GM12872 (cell line): ENCODE measurements at regions not wholly inside any gene's neighbourhood (a gene's known extent, or its start where the extent isn't known, plus 50 kb on each side); places are given as distances from the start of the nearest gene placed in this dataset.

Experiments used
- TF ChIP-seq, protein P1 (sequence below): IDR thresholded peaks from 3 replicates; pipeline ENCODE4 v1.5.1; 2011; ENCODE audit warnings: low read depth, mild to moderate bottlenecking, low read length, moderate library complexity; ENCODE audit not compliant: insufficient read depth

DNA sequence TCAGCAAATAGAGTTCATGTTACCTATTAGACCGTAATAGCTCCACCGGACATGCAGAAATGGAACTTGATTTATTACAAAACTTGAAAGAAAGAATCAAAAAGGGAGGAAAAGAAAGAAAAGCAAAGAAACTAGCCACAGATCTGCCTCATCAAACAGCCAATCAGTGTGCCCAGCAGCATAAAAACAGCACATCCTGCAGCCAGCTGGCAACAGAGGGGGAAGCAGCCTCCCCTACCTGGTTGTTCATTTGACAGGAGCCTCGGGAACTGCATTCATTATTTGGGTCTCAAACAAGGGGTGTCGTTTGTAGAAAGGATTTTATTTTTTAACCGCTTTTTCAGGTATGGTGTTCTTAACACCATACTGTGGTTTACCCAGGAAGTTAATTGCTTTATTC is 181.5 kb upstream of the TOPAZ1 start:
- TF ChIP-seq, protein P1, sequence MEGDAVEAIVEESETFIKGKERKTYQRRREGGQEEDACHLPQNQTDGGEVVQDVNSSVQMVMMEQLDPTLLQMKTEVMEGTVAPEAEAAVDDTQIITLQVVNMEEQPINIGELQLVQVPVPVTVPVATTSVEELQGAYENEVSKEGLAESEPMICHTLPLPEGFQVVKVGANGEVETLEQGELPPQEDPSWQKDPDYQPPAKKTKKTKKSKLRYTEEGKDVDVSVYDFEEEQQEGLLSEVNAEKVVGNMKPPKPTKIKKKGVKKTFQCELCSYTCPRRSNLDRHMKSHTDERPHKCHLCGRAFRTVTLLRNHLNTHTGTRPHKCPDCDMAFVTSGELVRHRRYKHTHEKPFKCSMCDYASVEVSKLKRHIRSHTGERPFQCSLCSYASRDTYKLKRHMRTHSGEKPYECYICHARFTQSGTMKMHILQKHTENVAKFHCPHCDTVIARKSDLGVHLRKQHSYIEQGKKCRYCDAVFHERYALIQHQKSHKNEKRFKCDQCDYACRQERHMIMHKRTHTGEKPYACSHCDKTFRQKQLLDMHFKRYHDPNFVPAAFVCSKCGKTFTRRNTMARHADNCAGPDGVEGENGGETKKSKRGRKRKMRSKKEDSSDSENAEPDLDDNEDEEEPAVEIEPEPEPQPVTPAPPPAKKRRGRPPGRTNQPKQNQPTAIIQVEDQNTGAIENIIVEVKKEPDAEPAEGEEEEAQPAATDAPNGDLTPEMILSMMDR, result no peak

DNA sequence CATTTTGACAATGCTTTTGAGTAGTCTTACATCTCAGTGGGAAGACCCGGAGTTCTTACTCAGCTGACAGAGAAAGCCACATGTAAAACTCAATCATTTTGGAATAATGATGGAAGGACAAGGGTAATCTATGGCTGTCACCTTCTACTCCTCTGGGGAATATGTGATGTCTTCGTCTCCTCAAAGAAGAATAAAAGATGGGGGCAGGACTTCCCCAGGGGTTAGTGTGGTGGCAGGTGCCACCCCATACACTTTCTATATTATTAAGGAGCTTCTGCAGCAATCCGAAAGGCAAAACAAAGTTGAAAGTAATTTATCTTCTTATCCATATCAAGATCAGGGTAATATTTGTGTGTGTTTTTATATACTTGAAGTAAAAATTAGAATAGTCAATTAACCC is 180.4 kb upstream of the TOPAZ1 start:
- TF ChIP-seq, protein P1, result no peak

DNA sequence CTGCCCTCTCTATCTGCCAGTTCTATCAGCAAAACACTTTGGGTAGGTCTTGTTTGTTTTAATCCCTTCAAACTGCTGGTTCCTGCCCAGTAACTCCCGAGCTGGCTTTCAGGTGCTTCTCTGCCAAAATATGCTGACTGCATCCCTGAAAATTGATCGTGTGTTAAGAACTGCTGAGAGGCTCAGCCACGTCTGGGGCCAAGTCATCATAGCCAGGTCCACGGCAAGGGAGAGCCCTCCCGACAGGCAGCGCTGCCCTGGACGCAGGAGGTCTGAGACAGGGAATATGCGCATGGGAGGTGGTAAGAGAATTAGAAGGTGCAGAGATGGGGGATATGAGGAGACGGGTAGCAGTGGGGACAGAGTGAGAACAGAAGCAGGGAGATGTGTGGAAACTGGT is 179.7 kb upstream of the TOPAZ1 start:
- TF ChIP-seq, protein P1, result no peak

DNA sequence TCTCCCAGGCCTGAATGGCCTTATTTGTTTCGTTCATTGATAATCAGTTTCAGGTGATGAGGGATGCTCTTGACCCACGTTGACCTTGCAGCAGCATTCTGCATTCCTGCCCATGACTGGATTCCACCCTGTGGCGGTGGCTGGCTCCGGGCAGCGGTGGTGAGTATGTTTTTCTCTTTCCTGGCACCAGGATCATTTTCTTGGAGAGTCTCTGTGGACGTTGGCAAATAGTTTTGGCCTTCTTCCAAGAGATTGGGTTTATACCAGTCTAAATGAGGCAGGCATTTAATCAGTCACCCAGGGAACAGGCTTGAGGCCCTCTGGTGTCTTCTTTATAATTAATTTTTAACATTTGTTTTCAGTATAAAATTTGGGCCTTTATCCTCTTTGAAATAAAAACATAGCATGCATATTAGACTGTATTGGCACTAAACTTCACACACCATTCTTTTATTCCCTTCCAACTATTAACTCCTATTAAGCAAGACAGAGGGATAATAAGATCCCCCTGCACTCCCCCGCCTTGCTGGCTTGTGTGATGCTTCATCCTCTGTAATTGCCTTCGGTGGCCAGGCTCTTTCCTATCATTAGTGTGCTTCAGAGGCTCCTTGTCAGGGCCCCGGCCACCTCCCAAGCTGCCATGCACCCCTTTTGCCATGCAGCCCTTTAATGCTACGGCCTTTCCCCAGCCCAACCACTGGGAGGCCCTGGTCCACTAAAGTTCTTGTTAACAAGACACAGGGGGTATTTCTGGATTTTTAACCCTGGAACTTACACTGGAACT is 176.2 kb upstream of the TOPAZ1 start:
- TF ChIP-seq, protein P1, result peak; percentile 11; the same call in 1 of the 3 replicates

DNA sequence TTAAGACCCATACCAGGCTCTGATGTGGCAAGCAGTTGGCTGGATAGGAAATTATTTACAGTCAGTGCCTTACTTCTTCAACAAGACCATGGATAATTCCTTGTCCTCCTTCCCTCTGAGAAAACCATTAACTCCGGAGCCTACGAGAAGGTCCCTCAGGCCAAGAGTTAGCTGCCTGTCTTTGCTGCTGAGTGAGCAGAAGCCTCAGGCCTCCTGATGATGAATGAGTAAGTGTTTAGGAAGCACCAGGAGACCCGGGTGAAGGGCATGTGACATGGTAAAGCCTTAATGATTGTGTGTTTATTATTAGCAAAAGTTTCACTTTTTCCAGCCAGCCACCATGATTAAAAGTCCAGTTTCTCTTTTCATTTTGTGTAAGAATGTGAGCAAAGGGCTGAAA is 174.9 kb upstream of the TOPAZ1 start:
- TF ChIP-seq, protein P1, result no peak

DNA sequence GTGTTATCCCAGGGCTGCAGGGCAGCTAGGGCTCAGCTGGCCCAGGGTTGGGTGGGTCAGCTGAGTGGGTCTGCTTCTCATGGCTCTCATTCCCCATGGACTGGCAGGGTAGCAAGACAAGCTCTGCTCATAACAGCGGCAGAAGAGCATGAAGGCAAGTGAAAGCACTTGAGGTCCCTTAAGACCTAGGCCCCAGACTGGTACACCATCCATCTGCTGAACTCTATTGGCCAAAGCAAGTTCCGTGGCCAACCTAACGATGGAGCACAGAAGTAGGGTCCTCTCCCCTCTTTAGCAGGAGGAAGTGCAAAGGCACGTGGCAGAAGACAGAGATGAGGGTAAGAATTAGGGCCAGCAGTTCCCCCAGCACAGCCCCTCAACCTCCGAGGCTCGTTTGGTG is 174.3 kb upstream of the TOPAZ1 start:
- TF ChIP-seq, protein P1, result no peak

DNA sequence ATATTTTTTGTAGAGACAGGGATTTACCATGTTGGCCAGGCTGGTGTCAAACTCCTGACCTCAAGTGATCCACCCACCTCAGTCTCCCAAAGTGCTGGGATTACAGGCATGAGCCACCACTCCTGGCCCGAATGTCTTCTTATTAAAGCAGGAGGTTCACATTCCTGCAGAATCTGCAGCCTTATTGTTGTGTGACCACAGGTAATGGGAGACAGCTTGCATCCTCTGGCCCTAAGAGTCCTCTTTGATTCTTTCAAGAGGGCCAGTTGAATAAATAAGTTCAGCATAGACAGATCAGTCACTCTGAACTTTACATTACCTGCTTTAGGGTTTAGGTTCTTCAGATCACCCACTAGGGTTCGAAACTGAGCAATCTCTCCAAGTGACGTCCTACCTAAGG is 172.9 kb upstream of the TOPAZ1 start:
- TF ChIP-seq, protein P1, result no peak
